Endothelial cell of umbilical vein (primary cell): ENCODE measurements at regions not wholly inside any gene's neighbourhood (a gene's known extent, or its start where the extent isn't known, plus 50 kb on each side); places are given as distances from the start of the nearest gene placed in this dataset.

Experiments used
- BruUV-seq: library from RNA; stranded (reverse); fragments of 400-500 nt; replicated peaks from 2 replicates; lab custom pipeline; 2021; lab: Mats Ljungman, UMichigan
- CTCF ChIA-PET: fragments of 300-600, 350-600 bp; sonication (Branson Sonifier 250); formaldehyde crosslinking; loops from one replicate; lab custom pipeline; 2021; ENCODE audit warnings: antibody characterized with exemption, inconsistent platforms; lab: Charles Lee
- POLR2A ChIA-PET: fragments of 300-600, 350-600 bp; sonication (Branson Sonifier 250); formaldehyde crosslinking; loops from one replicate; lab custom pipeline; 2021; ENCODE audit warnings: antibody characterized with exemption, inconsistent platforms; lab: Charles Lee
- DNase-seq: peaks from one replicate; pipeline ENCODE4 v3.0.0-alpha.2; 2011; ENCODE audit warnings: low read depth, low spot score
- FAIRE-seq: peaks from 2 replicates; lab custom pipeline; 2011; peaks lifted over from hg19 to GRCh38; lab: Jason Lieb, UNC
- H2AFZ ChIP-seq: 2 replicates; pipeline ENCODE4 v1.6.0; 2012; ENCODE audit warnings: low read depth, low read length, control low read depth, inconsistent platforms
- H3K27ac ChIP-seq: 2 replicates; pipeline ENCODE4 v1.5.1; 2011; ENCODE audit warnings: low read depth, mild to moderate bottlenecking, control low read depth, low read length, moderate library complexity; ENCODE audit not compliant: insufficient read depth
- H3K27me3 ChIP-seq, 2 experiments: 2 replicates each; pipeline versions ENCODE4 v1.6.0 to v1.6.1; 2011; ENCODE audit warnings: low read length in 2 of 2, mixed read lengths in 1 of 2; ENCODE audit not compliant: control insufficient read depth in 2 of 2, insufficient read depth in 2 of 2
- H3K36me3 ChIP-seq, 2 experiments: 2 replicates in 1 of 2; 3 replicates in 1 of 2; pipeline ENCODE4 v1.5.1; 2011; ENCODE audit warnings: low read length in 2 of 2, mild to moderate bottlenecking in 1 of 2, moderate library complexity in 1 of 2; ENCODE audit not compliant: control insufficient read depth in 2 of 2, insufficient read depth in 2 of 2; ENCODE audit errors: extremely low read depth in 1 of 2
- H3K4me1 ChIP-seq: 3 replicates; pipeline ENCODE4 v1.5.1; 2011; ENCODE audit warnings: mild to moderate bottlenecking, low read length; ENCODE audit not compliant: control insufficient read depth, insufficient read depth; ENCODE audit errors: extremely low read depth
- H3K4me2 ChIP-seq: 2 replicates; pipeline ENCODE4 v1.6.1; 2011; ENCODE audit warnings: low read length, control low read depth, mixed read lengths; ENCODE audit not compliant: insufficient read depth
- H3K4me3 ChIP-seq, 3 experiments: fragments of 200-600 bp in 1 of 3; sonication (generic), shearing (Covaris generic) in 1 of 3; replicated peaks in 1 of 3; 2 replicates each; pipeline ENCODE4 v1.5.1; 2011 to 2016; ENCODE audit warnings: control low read depth in 3 of 3, low read length in 3 of 3, mild to moderate bottlenecking in 2 of 3, inconsistent platforms in 1 of 3, low read depth in 1 of 3, moderate library complexity in 1 of 3; ENCODE audit not compliant: insufficient read depth in 1 of 3
- H3K79me2 ChIP-seq: 2 replicates; pipeline ENCODE4 v1.6.0; 2012; ENCODE audit warnings: low read length, inconsistent platforms; ENCODE audit not compliant: control insufficient read depth, insufficient read depth
- H3K9ac ChIP-seq: replicated peaks from 2 replicates; pipeline ENCODE3; 2011; ENCODE audit warnings: low read length, control low read depth; ENCODE audit not compliant: insufficient read depth; ENCODE audit errors: extremely low read depth
- H3K9me1 ChIP-seq: replicated peaks from 3 replicates; pipeline ENCODE4 v1.6.0; 2011; ENCODE audit warnings: mild to moderate bottlenecking, low read length; ENCODE audit not compliant: control insufficient read depth, insufficient read depth; ENCODE audit errors: extremely low read depth
- H3K9me3 ChIP-seq: replicated peaks from 2 replicates; pipeline ENCODE4 v1.5.1; 2012; ENCODE audit warnings: low read length, inconsistent platforms; ENCODE audit not compliant: control insufficient read depth, insufficient read depth
- H4K20me1 ChIP-seq: replicated peaks from 2 replicates; pipeline ENCODE3; 2011; ENCODE audit warnings: mild to moderate bottlenecking, low read length; ENCODE audit not compliant: control insufficient read depth, insufficient read depth; ENCODE audit errors: extremely low read depth
- CTCF ChIP-seq, 2 donors: IDR thresholded peaks; 1 replicate in 1 of 2; 2 replicates in 1 of 2; pipeline ENCODE4 v1.5.1; 2011; ENCODE audit warnings: low read length in 2 of 2, mild to moderate bottlenecking in 2 of 2, moderate library complexity in 2 of 2, control low read depth in 1 of 2, inconsistent platforms in 1 of 2, low read depth in 1 of 2; ENCODE audit not compliant: insufficient read depth in 1 of 2; ENCODE audit errors: extremely low read depth in 1 of 2
- EZH2 ChIP-seq: IDR thresholded peaks from 2 replicates; pipeline ENCODE4 v1.6.1; 2012; ENCODE audit warnings: borderline replicate concordance, low read depth, mild to moderate bottlenecking, moderate library complexity, low read length, inconsistent platforms; ENCODE audit not compliant: severe bottlenecking
- FOS ChIP-seq: IDR thresholded peaks from 2 replicates; pipeline ENCODE4 v1.6.1; 2011; ENCODE audit warnings: mild to moderate bottlenecking, low read length, moderate library complexity, borderline replicate concordance; ENCODE audit not compliant: insufficient read depth
- GATA2 ChIP-seq: IDR thresholded peaks from 2 replicates; pipeline ENCODE4 v1.7.0; 2011; ENCODE audit warnings: low read depth, mild to moderate bottlenecking, moderate library complexity, mixed read lengths, low read length; ENCODE audit not compliant: insufficient read length, insufficient read depth
- JUN ChIP-seq: IDR thresholded peaks from 2 replicates; pipeline ENCODE4 v1.6.1; 2011; ENCODE audit warnings: borderline replicate concordance, low read depth; ENCODE audit not compliant: insufficient read length, insufficient read depth
- MAX ChIP-seq: IDR thresholded peaks from 2 replicates; pipeline ENCODE4 v1.6.1; 2011; ENCODE audit not compliant: insufficient read depth, insufficient read length
- MYC ChIP-seq: IDR thresholded peaks from one replicate; pipeline ENCODE4 v1.6.1; 2011; ENCODE audit warnings: mild to moderate bottlenecking, low read depth, low read length
- POLR2A ChIP-seq: IDR thresholded peaks from 2 replicates; pipeline ENCODE4 v1.6.1; 2012; ENCODE audit warnings: low read depth, mild to moderate bottlenecking, control low read depth, low read length
- POLR2AphosphoS5 ChIP-seq: IDR thresholded peaks from 2 replicates; pipeline ENCODE4 v1.6.1; 2012; ENCODE audit warnings: low read depth, mild to moderate bottlenecking, control low read depth, low read length, moderate library complexity; ENCODE audit not compliant: insufficient read depth
- dilution Hi-C: fragments of 300-500 bp; cut with MboI; formaldehyde crosslinking; loops from one replicate; pipeline ENCODE4 v1.15.0; 2019; ENCODE audit warnings: low sequenced_read_pairs; ENCODE audit not compliant: extremely low pct_ligation_motif_present
- intact Hi-C: fragments of 100-400 bp; cut with micrococcal nuclease; formaldehyde crosslinking; loops from one replicate; pipeline ENCODE4 v1.10.0; 2022

GRCh38 chr10:25678666-25679065 is 255.4 kb upstream of the MYO3A start:
- BruUV-seq = no TSS peak
- CTCF ChIA-PET = no interaction called here

More at GRCh38 chr10:25678666-25679065, 255.4 kb upstream of the MYO3A start:
- H3K9me1 ChIP-seq = no peaks in the 10 kb centered on the region
- no peak overlapping the region for H3K4me2 ChIP-seq
- H3K9ac ChIP-seq = no peak overlapping the region
- H3K36me3 ChIP-seq = no peaks in the 10 kb centered on the region
- H3K9me3 ChIP-seq = no peaks in the 10 kb centered on the region
- H3K27me3 ChIP-seq = no peaks in the 10 kb centered on the region
- intact Hi-C loops (no loop called here), dilution Hi-C loops (no loop called here)
- POLR2A ChIA-PET = no interaction called here
- no peak overlapping the region for H3K27ac ChIP-seq
- FAIRE-seq = no peak
- no peak overlapping the region for H3K4me3 ChIP-seq
- H2AFZ ChIP-seq = no peak overlapping the region
- TF ChIP-seq EZH2 (no peak), GATA2 (no peak), MAX (no peak), POLR2AphosphoS5 (no peak), FOS (no peak), MYC (no peak), POLR2A (no peak), JUN (no peak), CTCF (IDR thresholded peaks at IDR 0.05; ENCODE audit: extremely low read depth in 1 of 2, insufficient read depth in 1 of 2, low read depth in 1 of 2, low read length in 2 of 2) (no peak)
- no peak for DNase-seq
- H3K4me1 ChIP-seq = no peaks in the 10 kb centered on the region
- no peaks in the 10 kb centered on the region for H4K20me1 ChIP-seq
- H3K79me2 ChIP-seq = no peaks in the 10 kb centered on the region
